CD4-positive, alpha-beta T cell treated with Interleukin-15 for 4 hours (primary cell): ENCODE measurements at regions not wholly inside any gene's neighbourhood (a gene's known extent, or its start where the extent isn't known, plus 50 kb on each side); places are given as distances from the start of the nearest gene placed in this dataset.

Experiments
- DNase-seq: peaks from one replicate; pipeline ENCODE4 v3.0.0-alpha.2; 2020; ENCODE audit warnings: low spot score

- no peak for DNase-seq
These were observed 64.9 kb downstream of the CD2 start for GRCh38 chr1:116819081-116819480.

DNA sequence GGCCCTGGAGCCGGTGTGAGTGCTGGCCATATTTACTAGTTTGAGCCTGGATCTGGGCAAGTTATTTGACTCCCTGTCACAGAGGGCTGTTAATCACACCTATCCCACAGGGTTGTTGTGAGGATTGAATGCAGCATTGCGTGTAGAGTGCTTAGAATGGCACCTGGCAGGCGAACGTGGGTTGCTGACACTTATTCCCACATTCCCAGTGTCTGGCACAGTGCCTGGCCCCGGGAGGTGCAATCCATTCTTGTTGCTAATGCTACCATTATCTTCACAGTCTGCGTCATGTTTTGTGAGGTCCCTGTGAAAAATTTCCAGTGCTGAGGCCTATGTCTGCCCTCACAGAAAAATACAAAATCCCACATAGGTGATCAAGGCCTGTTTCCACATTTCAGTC, 66.1 kb downstream of the CD2 start:
- no peak for DNase-seq

GRCh38 chr1:116821763-116822162, 67.5 kb downstream of the CD2 start:
- DNase-seq = no peak

DNA sequence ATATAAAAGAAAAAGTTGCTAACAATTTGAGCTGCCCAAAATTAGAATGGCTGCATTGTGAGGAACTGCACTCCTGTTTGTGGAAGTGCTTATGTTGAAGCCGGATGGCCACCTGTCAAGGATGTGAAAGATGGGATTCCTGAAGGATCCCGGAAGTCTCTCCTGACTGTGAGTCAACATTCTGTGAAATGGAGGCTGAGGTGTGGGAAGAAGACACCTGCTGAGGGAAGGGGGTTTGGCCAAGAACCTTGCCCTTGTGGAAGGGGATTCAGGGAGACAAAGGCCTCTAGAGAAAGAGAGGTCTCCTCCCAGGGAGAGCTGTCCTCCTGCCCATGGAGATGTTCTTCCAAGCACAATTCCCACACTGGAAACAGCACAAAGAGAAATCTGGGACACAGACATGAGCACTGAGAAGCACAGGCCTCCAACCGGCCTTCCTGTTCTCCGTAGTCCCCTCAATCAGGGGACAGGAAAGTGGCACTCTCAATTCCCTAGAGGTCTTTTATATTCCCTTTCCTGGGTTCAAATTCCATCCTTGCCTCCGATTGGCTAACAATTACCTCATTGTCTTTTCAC, 70.5 kb downstream of the CD2 start:
- DNase-seq = no peak

GRCh38 chr1:116825207-116825719, 71.0 kb downstream of the CD2 start:
- no peak for DNase-seq

- no peak for DNase-seq
These were observed 71.6 kb downstream of the CD2 start for GRCh38 chr1:116825720-116826438.

- DNase-seq = peak; percentile 59
These were observed 72.8 kb downstream of the CD2 start for GRCh38 chr1:116826818-116827606.

DNA sequence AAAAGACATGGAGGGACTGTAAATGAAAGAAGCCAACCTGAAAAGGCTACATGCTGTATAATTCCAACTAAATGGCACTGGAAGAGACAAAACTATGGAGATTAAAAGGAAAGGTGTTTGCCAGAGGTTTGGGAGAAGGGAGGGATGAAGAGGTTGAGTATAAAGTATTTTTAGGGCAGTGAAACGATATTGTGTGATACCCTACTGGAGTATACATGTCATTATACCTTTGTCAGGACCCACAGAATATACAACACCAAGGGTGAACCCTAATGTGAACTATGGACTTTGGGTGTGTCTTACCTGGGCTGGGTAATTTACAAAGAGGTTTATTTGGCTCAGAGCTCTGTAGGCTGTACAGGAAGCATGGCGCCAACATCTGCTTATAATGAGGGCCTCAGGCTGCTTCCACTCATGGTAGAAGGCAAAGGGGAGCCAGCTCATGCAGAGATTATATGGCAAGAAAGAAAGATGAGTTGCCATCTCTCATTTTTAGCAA, 73.4 kb downstream of the CD2 start:
- DNase-seq = no peak

- DNase-seq = no peak
These were observed 77.3 kb upstream of the PTGFRN start for GRCh38 chr1:116832308-116832931.

GRCh38 chr1:116832932-116833578, 76.7 kb upstream of the PTGFRN start:
- no peak for DNase-seq

GRCh38 chr1:116833718-116834117, 76.0 kb upstream of the PTGFRN start:
- DNase-seq = no peak

- no peak for DNase-seq
These were observed 75.1 kb upstream of the PTGFRN start for GRCh38 chr1:116834595-116834994.

DNA sequence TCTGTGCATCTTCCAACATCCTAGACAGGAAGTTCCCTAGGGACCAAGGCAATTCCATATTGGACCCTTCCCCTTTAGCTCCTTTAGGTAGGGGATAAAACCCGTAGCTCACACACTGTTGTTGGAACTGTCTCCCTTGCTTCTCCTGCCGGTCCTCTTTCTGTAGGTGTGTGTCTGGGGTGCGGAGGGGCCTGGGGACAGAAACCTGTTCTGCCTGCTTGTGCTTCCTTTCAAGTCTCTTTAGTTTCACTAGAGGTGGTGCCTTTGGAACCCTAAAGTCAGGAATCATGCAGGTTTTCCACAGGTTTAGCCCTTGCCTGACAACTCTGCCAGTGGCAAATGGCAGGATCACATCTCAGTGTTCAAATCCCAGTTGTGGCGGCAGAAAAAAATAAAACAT, 74.6 kb upstream of the PTGFRN start:
- DNase-seq = no peak

GRCh38 chr1:116836099-116836498, 73.6 kb upstream of the PTGFRN start:
- no peak for DNase-seq

DNA sequence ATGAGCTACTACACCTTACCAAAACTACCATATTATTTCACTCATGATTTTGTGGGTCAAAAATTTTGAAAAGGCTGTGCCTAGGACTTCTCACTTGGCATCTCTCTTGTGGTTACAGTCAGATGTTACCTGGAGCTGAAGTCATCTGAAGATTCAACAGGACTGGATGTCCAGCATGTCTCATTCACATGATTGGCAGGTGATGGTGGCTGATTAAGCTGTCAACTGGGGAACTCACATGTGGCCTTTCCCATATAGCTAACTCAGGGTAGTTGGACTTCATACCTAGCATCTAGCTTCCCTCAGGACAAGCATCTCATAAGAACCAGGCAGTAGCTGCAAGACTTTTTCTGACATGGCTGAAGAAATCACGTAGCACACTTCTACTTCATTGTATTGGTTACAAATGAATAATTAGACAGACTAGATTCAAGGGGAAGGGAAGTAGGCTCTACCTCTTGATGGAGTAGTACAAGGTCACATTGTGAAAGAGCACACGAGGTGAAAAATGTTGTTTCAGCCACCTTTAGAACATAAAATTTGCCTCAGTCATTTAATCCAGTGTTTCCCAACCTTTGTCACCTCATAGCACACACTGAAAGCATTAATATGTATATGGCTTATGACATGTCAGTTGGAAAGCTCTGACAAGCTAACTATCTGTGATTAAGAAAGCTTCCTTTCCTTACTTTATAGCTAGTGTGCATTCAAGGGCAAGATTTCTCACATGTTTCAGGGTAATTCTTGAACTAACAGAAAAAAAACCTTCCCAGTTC, 68.0 kb upstream of the PTGFRN start:
- no peak for DNase-seq

DNA sequence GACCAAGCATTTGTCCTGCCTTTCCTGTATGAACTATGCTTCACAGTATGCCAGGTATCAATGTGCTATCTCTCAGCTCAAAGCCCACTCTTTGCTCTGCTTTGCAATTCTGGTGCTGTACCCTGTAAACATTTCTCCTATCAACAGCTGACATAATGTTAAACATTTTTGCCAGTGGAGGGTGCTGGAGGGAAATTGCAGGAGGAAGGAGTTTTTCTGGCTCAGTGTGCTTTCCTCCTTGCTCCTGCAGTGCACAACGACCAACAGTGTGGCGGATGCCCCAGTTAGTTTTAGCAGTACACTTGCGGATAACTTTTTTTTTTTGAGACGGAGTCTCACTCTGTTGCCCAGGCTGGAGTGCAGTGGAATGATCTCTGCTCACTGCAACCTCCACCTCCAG, 67.1 kb upstream of the PTGFRN start:
- DNase-seq = no peak

DNA sequence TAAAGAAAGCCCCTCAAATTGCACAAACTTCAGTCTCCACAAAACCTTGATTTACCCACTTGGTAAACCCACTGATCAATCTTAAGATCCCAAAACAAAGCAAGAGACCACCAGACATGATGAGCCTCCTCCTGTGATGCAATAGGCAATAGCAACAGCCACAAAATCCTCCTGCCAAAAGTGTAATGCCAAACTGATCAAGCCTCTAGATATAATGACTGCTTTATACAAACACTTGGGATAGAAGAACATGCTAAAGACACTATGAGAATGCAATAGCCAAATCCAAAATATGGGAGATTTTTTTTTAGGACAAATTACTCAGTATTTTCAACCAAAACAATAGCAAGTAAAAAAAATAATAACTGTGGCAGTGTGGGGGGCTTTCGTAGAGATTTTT, 64.9 kb upstream of the PTGFRN start:
- no peak for DNase-seq

DNA sequence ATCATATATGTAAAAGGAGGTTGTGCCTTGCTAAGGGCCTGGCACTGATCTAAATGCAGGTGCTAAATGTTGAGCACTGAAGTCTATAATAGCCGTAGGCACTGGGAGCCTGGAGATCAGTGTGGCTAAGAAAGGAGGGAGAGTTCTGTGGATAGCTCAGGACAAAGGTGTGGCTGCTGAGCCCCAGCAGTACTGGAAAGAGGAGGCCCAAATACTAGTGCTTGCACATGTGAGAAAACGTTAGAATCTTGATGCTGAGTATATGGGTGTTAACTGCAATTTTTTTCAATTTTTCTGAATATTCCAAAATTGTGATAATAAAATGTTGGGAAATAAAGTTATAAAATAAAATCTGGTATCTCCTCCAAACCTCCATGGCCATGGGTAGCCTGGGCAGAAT, 62.5 kb upstream of the PTGFRN start:
- no peak for DNase-seq

DNA sequence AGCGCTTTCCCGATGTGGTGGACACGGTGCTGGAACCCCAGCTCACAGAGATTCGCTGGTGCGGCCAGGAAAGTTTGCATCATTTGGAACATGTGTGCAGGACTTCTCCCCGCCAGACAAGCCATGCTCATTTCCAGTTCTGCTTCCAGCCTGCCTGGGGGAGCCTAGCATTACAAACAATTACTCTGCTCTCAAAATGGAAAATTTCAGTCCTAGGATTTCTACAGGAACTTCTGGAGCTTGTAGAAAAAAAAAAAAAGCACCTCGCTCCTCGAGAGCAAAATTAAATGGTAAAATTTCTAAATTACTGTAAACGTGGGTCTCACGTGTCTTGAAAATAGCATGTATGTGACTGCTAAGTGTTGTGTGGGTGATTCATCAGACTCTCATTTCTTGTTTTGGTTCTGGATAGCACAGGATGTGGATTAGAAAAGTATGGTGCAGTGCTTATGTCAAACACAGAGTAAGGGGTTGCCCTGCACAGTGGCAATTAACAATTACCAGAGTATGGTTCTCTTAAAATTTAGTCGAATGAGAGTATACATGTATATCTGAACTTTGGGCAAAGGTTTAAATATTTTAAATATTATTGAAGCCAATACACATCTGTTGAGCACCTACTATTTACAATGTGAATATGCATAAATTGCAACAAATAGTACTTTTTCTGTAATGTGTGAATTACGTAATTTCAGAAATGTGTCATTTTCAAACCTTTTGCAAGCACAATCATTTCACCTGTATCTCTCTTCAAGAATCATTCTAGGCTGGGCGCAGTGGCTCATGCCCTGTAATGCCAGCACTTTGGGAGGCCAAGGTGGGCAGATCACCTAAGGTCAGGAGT, 61.8 kb upstream of the PTGFRN start:
- DNase-seq = no peak

DNA sequence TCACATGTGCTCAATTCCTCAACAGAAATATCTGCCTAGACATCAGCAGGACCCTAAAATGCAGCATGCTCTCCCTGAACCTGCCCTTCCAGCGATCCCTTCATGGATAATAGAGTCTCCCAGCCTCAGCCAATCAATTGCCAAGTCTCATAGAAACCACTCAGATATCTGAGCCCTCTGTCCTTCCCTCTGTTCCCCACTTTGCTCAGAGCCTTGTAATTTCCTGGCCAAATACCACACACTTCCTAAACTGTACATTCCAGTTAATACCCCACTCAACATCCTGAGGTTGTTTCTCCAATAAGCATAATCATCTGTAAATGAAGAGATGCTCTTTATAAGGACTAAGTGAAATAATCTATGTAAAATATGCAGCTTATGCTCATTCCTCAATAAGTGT, 59.3 kb upstream of the PTGFRN start:
- no peak for DNase-seq
